Loucy (cell line): ENCODE measurements at regions not wholly inside any gene's neighbourhood (a gene's known extent, or its start where the extent isn't known, plus 50 kb on each side); places are given as distances from the start of the nearest gene placed in this dataset.

Experiments
- EZH2phosphoT487 ChIP-seq: fragments of 200-600 bp; IDR thresholded peaks from 2 replicates; pipeline ENCODE4 v1.6.1; 2018; ENCODE audit warnings: antibody characterized with exemption, mild to moderate bottlenecking, moderate library complexity, borderline replicate concordance
- TF ChIP-seq, protein P1 (sequence below): fragments of 200-600 bp; sonication (generic); conservative IDR thresholded peaks from 2 replicates; pipeline ENCODE4 v1.5.1; 2014; ENCODE audit warnings: mild to moderate bottlenecking, antibody characterized with exemption, low read length

- TF ChIP-seq, protein P1, sequence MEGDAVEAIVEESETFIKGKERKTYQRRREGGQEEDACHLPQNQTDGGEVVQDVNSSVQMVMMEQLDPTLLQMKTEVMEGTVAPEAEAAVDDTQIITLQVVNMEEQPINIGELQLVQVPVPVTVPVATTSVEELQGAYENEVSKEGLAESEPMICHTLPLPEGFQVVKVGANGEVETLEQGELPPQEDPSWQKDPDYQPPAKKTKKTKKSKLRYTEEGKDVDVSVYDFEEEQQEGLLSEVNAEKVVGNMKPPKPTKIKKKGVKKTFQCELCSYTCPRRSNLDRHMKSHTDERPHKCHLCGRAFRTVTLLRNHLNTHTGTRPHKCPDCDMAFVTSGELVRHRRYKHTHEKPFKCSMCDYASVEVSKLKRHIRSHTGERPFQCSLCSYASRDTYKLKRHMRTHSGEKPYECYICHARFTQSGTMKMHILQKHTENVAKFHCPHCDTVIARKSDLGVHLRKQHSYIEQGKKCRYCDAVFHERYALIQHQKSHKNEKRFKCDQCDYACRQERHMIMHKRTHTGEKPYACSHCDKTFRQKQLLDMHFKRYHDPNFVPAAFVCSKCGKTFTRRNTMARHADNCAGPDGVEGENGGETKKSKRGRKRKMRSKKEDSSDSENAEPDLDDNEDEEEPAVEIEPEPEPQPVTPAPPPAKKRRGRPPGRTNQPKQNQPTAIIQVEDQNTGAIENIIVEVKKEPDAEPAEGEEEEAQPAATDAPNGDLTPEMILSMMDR, result no peak
- no peak for TF ChIP-seq EZH2phosphoT487
These were observed 113.2 kb upstream of the LSM6 start for GRCh38 chr4:146062340-146062739.
